ENCODE measurements at regions not wholly inside any gene's neighbourhood (a gene's known extent, or its start where the extent isn't known, plus 50 kb on each side); places are given as distances from the start of the nearest gene placed in this dataset.

GRCh38 chr10:83649471-83649870, 489.8 kb upstream of the GHITM start:
- no peak for TF ChIP-seq CTCF (IDR thresholded peaks at IDR 0.05; ENCODE audit: insufficient read depth, low read length, poor library complexity, severe bottlenecking)
- TF ChIP-seq EZH2phosphoT487 (conservative IDR thresholded peaks at IDR 0.05; ENCODE audit: low read length) = no peak
- H3K9me3 ChIP-seq (ENCODE audit: insufficient read depth, low read length) = no peaks in the 10 kb centered on the region
- no peaks in the 10 kb centered on the region for H3K36me3 ChIP-seq (ENCODE audit: low read length)
- H3K27me3 ChIP-seq (ENCODE audit: low read length) = no peaks in the 10 kb centered on the region
- no peak overlapping the region for H3K4me3 ChIP-seq (ENCODE audit: insufficient read depth, low read length, poor library complexity, severe bottlenecking)
- H3F3A ChIP-seq (ENCODE audit: insufficient read depth) = no peaks in the 10 kb centered on the region
- no peak overlapping the region for H2AFZ ChIP-seq (ENCODE audit: low read depth, low read length, severe bottlenecking)
- no peaks in the 10 kb centered on the region for H3K79me2 ChIP-seq (ENCODE audit: insufficient read depth, low read length)
- H3K4me2 ChIP-seq (ENCODE audit: low read depth, low read length, poor library complexity, severe bottlenecking) = no peak overlapping the region
- no peak overlapping the region for H3K27ac ChIP-seq (ENCODE audit: low read depth, low read length)
- no peaks in the 10 kb centered on the region for H4K20me1 ChIP-seq (ENCODE audit: low read depth, low read length)
- H3K9me2 ChIP-seq (replicated peaks; ENCODE audit: insufficient read depth, low read length) = no peaks in the 10 kb centered on the region
- no peak overlapping the region for H3K9ac ChIP-seq (ENCODE audit: low read length)

DNA sequence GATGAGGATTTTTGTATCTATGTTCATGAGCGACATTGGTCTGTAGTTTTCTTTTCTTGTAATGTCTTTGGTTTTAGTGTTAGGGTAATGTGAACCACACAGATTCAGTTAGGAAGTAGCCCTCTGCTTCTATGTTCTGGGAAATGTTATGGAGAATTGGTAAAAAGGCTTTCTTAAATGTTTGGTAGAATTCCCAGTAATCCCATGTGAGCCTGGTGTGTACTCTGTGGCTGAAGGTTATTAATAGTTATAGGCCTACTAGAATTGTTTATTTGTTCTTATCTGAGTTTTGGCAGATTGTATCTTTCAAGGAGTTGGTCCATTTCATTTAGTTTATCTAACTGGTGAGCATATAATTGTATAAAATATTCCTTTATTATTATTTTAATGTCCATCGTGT, 484.6 kb upstream of the GHITM start:
- Histone ChIP-seq H3K27me3 (ENCODE audit: low read length) (no peaks in the 10 kb centered on the region), H3F3A (ENCODE audit: insufficient read depth) (no peaks in the 10 kb centered on the region), H3K4me2 (ENCODE audit: low read depth, low read length, poor library complexity, severe bottlenecking) (no peak overlapping the region), H3K27ac (ENCODE audit: low read depth, low read length) (no peak overlapping the region), H3K4me3 (ENCODE audit: insufficient read depth, low read length, poor library complexity, severe bottlenecking) (no peak overlapping the region), H3K9me3 (ENCODE audit: insufficient read depth, low read length) (no peaks in the 10 kb centered on the region), H2AFZ (ENCODE audit: low read depth, low read length, severe bottlenecking) (no peak overlapping the region), H3K79me2 (ENCODE audit: insufficient read depth, low read length) (no peaks in the 10 kb centered on the region), H3K36me3 (ENCODE audit: low read length) (no peaks in the 10 kb centered on the region), H4K20me1 (ENCODE audit: low read depth, low read length) (no peaks in the 10 kb centered on the region), H3K9ac (ENCODE audit: low read length) (no peak overlapping the region), H3K9me2 (replicated peaks; ENCODE audit: insufficient read depth, low read length) (no peaks in the 10 kb centered on the region)
- TF ChIP-seq CTCF (IDR thresholded peaks at IDR 0.05; ENCODE audit: insufficient read depth, low read length, poor library complexity, severe bottlenecking) (no peak), EZH2phosphoT487 (conservative IDR thresholded peaks at IDR 0.05; ENCODE audit: low read length) (no peak)

DNA sequence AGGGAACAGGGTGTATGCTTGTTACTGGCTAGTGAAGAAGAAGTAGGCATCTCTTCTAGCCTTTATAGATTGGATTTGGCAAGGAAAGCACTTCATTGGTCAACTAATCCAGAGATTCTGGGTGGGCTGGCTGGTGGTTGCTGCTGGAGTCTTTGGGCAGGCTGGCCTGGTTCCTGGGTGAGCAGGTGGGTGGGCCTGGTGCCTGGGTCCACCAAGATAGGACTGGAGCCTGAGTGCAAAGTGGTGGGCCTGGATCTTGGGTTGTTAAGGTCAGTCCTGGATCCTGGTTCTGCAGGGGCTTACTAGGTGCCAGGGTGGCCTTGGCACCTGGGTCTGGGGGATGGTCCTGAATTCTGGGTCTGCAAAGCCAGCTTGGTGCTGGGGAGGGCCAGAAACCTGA, 482.4 kb upstream of the GHITM start:
- H3K4me2 ChIP-seq (ENCODE audit: low read depth, low read length, poor library complexity, severe bottlenecking) = no peak overlapping the region

More for the DNA sequence above, 482.4 kb upstream of the GHITM start:
- Histone ChIP-seq H3K79me2 (ENCODE audit: insufficient read depth, low read length) (no peaks in the 10 kb centered on the region), H3K36me3 (ENCODE audit: low read length) (no peaks in the 10 kb centered on the region), H3K27me3 (ENCODE audit: low read length) (no peaks in the 10 kb centered on the region), H3K9me2 (replicated peaks; ENCODE audit: insufficient read depth, low read length) (no peaks in the 10 kb centered on the region), H3K27ac (ENCODE audit: low read depth, low read length) (no peak overlapping the region), H3K4me3 (ENCODE audit: insufficient read depth, low read length, poor library complexity, severe bottlenecking) (no peak overlapping the region), H3K9me3 (ENCODE audit: insufficient read depth, low read length) (no peaks in the 10 kb centered on the region), H3F3A (ENCODE audit: insufficient read depth) (no peaks in the 10 kb centered on the region), H2AFZ (ENCODE audit: low read depth, low read length, severe bottlenecking) (no peak overlapping the region), H4K20me1 (ENCODE audit: low read depth, low read length) (no peaks in the 10 kb centered on the region), H3K9ac (ENCODE audit: low read length) (no peak overlapping the region)
- no peak for TF ChIP-seq CTCF (IDR thresholded peaks at IDR 0.05; ENCODE audit: insufficient read depth, low read length, poor library complexity, severe bottlenecking)
- TF ChIP-seq EZH2phosphoT487 (conservative IDR thresholded peaks at IDR 0.05; ENCODE audit: low read length) = no peak

All from SU-DHL-6 (cell line).